ENCODE measurements at regions not wholly inside any gene's neighbourhood (a gene's known extent, or its start where the extent isn't known, plus 50 kb on each side); places are given as distances from the start of the nearest gene placed in this dataset.

- TF ChIP-seq CTCF (IDR thresholded peaks at IDR 0.05; ENCODE audit: insufficient read depth, low read length, poor library complexity, severe bottlenecking) = no peak
- TF ChIP-seq EZH2phosphoT487 (conservative IDR thresholded peaks at IDR 0.05; ENCODE audit: low read length) = no peak
Measured at GRCh38 chr1:72547412-72547811, 265.1 kb upstream of the NEGR1 start.
